Neural cell (in vitro differentiated cells): ENCODE measurements at regions not wholly inside any gene's neighbourhood (a gene's known extent, or its start where the extent isn't known, plus 50 kb on each side); places are given as distances from the start of the nearest gene placed in this dataset.

Experiments used
- CTCF ChIP-seq: fragments of 450-650 bp; IDR thresholded peaks from 2 replicates; pipeline ENCODE4 v1.5.1; 2014; ENCODE audit warnings: antibody characterized with exemption, mild to moderate bottlenecking, moderate library complexity; ENCODE audit not compliant: poor library complexity, severe bottlenecking
- POLR2AphosphoS5 ChIP-seq: IDR thresholded peaks from 2 replicates; pipeline ENCODE4 v1.6.1; 2012

GRCh38 chrY:15560840-15561239 is 1036.5 kb downstream of the NLGN4Y start:
- TF ChIP-seq CTCF (no peak), POLR2AphosphoS5 (no peak)
